SK-N-SH (cell line): ENCODE measurements at regions not wholly inside any gene's neighbourhood (a gene's known extent, or its start where the extent isn't known, plus 50 kb on each side); places are given as distances from the start of the nearest gene placed in this dataset.

Source experiments
- CTCF ChIA-PET: fragments of 300-600, 350-600 bp; formaldehyde crosslinking; extraction: SDS; loops from one replicate; lab custom pipeline; 2021; lab: Yijun Ruan, JAX
- POLR2A ChIA-PET: fragments of 350-600 bp; sonication (Branson Sonifier 250); formaldehyde crosslinking; extraction: SDS; loops from one replicate; lab custom pipeline; 2020; ENCODE audit warnings: antibody characterized with exemption, inconsistent platforms; lab: Yijun Ruan, JAX
- DNase-seq: peaks from one replicate; pipeline ENCODE4 v3.0.0; 2012
- H2AFZ ChIP-seq: fragments of 200-600 bp; sonication (generic); 2 replicates; pipeline ENCODE4 v1.8.1; 2016; ENCODE audit warnings: antibody characterized with exemption, mild to moderate bottlenecking, low read depth
- H3F3A ChIP-seq: fragments of 200-600 bp; sonication (generic); replicated peaks from 2 replicates; pipeline ENCODE3; 2016; ENCODE audit warnings: antibody characterized with exemption, mild to moderate bottlenecking; ENCODE audit not compliant: insufficient read depth
- H3K27ac ChIP-seq, 2 experiments: fragments of 200-500 bp in 1 of 2; fragments of 200-600 bp in 1 of 2; sonication (Bioruptor generic) in 1 of 2; sonication (generic), shearing (Covaris generic) in 1 of 2; 2 replicates each; pipeline versions ENCODE4 v1.5.1 to v1.6.1; 2014 to 2016; ENCODE audit warnings: low read depth in 2 of 2, inconsistent platforms in 1 of 2, low read length in 1 of 2, mild to moderate bottlenecking in 1 of 2, mixed read lengths in 1 of 2
- H3K27me3 ChIP-seq: fragments of 200-600 bp; sonication (generic), shearing (Covaris generic); 2 replicates; pipeline ENCODE4 v1.6.1; 2016; ENCODE audit warnings: mixed run types; ENCODE audit not compliant: insufficient read depth
- H3K36me3 ChIP-seq, 2 experiments: fragments of 200-500 bp in 1 of 2; fragments of 200-600 bp in 1 of 2; sonication (Bioruptor generic) in 1 of 2; sonication (generic) in 1 of 2; replicated peaks in 1 of 2; 2 replicates each; pipeline versions ENCODE3 to v1.5.1; 2014 to 2016; ENCODE audit warnings: low read length in 1 of 2, mild to moderate bottlenecking in 1 of 2; ENCODE audit not compliant: insufficient read depth in 2 of 2, control insufficient read depth in 1 of 2
- H3K4me1 ChIP-seq, 2 experiments: fragments of 200-500 bp in 1 of 2; fragments of 200-600 bp in 1 of 2; sonication (Bioruptor generic) in 1 of 2; sonication (generic), shearing (Covaris generic) in 1 of 2; 2 replicates each; pipeline versions ENCODE4 v1.5.1 to v1.6.1; 2014 to 2016; ENCODE audit warnings: low read depth in 1 of 2, low read length in 1 of 2, mixed run types in 1 of 2; ENCODE audit not compliant: insufficient read depth in 2 of 2, control insufficient read depth in 1 of 2
- H3K4me2 ChIP-seq: fragments of 200-600 bp; sonication (generic), shearing (Covaris generic); 2 replicates; pipeline ENCODE4 v1.6.1; 2017; ENCODE audit warnings: mixed run types
- H3K4me3 ChIP-seq, 2 experiments: fragments of 200-500 bp in 1 of 2; fragments of 200-600 bp in 1 of 2; sonication (Bioruptor generic) in 1 of 2; sonication (generic), shearing (Covaris generic) in 1 of 2; 2 replicates each; pipeline versions ENCODE4 v1.5.1 to v1.8.1; 2014 to 2016; ENCODE audit warnings: low read depth in 2 of 2, inconsistent platforms in 1 of 2, low read length in 1 of 2, mild to moderate bottlenecking in 1 of 2, mixed read lengths in 1 of 2, moderate library complexity in 1 of 2
- H3K79me2 ChIP-seq: fragments of 200-600 bp; sonication (generic); 2 replicates; pipeline ENCODE4 v1.8.1; 2017; ENCODE audit warnings: mild to moderate bottlenecking; ENCODE audit not compliant: insufficient read depth
- H3K9ac ChIP-seq: fragments of 200-600 bp; sonication (generic); 2 replicates; pipeline ENCODE4 v1.6.1; 2017; ENCODE audit warnings: mixed run types
- H3K9me2 ChIP-seq: fragments of 200-600 bp; sonication (generic); 2 replicates; pipeline ENCODE4 v1.6.1; 2017; ENCODE audit warnings: mixed run types
- H3K9me3 ChIP-seq: fragments of 200-600 bp; sonication (generic); 2 replicates; pipeline ENCODE4 v1.6.1; 2017; ENCODE audit warnings: mixed run types, mild to moderate bottlenecking, moderate library complexity
- H4K20me1 ChIP-seq: fragments of 200-600 bp; sonication (generic); 2 replicates; pipeline ENCODE4 v1.6.1; 2017; ENCODE audit warnings: mild to moderate bottlenecking, mixed run types; ENCODE audit not compliant: insufficient read depth
- CHD2 ChIP-seq: fragments of 150-350 bp; IDR thresholded peaks from 2 replicates; pipeline ENCODE4 v1.6.1; 2018; ENCODE audit warnings: low read length; ENCODE audit not compliant: partially characterized antibody
- ELF1 ChIP-seq: IDR thresholded peaks from 2 replicates; pipeline ENCODE4 v1.4.0; 2012
- FOSL2 ChIP-seq: IDR thresholded peaks from 2 replicates; pipeline ENCODE4 v1.4.0; 2012; ENCODE audit warnings: low read depth, mild to moderate bottlenecking, moderate library complexity, borderline replicate concordance
- FOXM1 ChIP-seq: IDR thresholded peaks from 2 replicates; pipeline ENCODE4 v1.4.0; 2012; ENCODE audit warnings: low read depth, mild to moderate bottlenecking
- GATA2 ChIP-seq: sonication (generic); formaldehyde crosslinking; IDR thresholded peaks from 2 replicates; pipeline ENCODE4 v1.5.0; 2020; ENCODE audit warnings: mild to moderate bottlenecking, missing genetic modification reagents
- JUND ChIP-seq: IDR thresholded peaks from 2 replicates; pipeline ENCODE4 v1.4.0; 2012
- MEF2A ChIP-seq: IDR thresholded peaks from 2 replicates; pipeline ENCODE4 v1.4.0; 2012; ENCODE audit warnings: low read depth, borderline replicate concordance
- NFIC ChIP-seq: IDR thresholded peaks from 2 replicates; pipeline ENCODE4 v1.4.0; 2012; ENCODE audit warnings: borderline replicate concordance
- NRF1 ChIP-seq: IDR thresholded peaks from 2 replicates; pipeline ENCODE4 v1.6.1; 2012; ENCODE audit warnings: low read depth, mild to moderate bottlenecking, low read length
- RFX5 ChIP-seq: IDR thresholded peaks from 2 replicates; pipeline ENCODE4 v1.6.1; 2012; ENCODE audit warnings: mild to moderate bottlenecking, improper control_type of control experiment, low read length
- TCF12 ChIP-seq: IDR thresholded peaks from 2 replicates; pipeline ENCODE4 v1.4.0; 2012
- TEAD4 ChIP-seq: IDR thresholded peaks from 2 replicates; pipeline ENCODE4 v1.4.0; 2012; ENCODE audit warnings: mild to moderate bottlenecking, borderline replicate concordance; ENCODE audit not compliant: insufficient read depth
- YY1 ChIP-seq: IDR thresholded peaks from 2 replicates; pipeline ENCODE4 v1.4.0; 2012; ENCODE audit warnings: low read depth, mild to moderate bottlenecking
- WGBS: methylation state at CpG from one replicate; pipeline ENCODE4 v1.1.6; 2017; ENCODE audit warnings: low lambda C conversion rate; 5-methylcytosine and 5-hydroxymethylcytosine counted together
- TF ChIP-seq, protein P1 (sequence below): fragments of 200-600 bp; sonication (generic); IDR thresholded peaks from 2 replicates; pipeline ENCODE4 v1.6.1; 2017; ENCODE audit warnings: antibody characterized with exemption, mild to moderate bottlenecking, moderate library complexity
- TF ChIP-seq, protein P2 (sequence below): IDR thresholded peaks from 2 replicates; pipeline ENCODE4 v1.4.0; 2012; ENCODE audit warnings: low read depth, borderline replicate concordance
- TF ChIP-seq, protein P3 (sequence below): IDR thresholded peaks from 2 replicates; pipeline ENCODE4 v1.4.0; 2012; ENCODE audit warnings: low read depth
- TF ChIP-seq, protein P4 (sequence below): IDR thresholded peaks from 2 replicates; pipeline ENCODE4; 2012
- TF ChIP-seq, protein P5 (sequence below): fragments of 150-350 bp; IDR thresholded peaks from 2 replicates; pipeline ENCODE4 v1.6.1; 2016; ENCODE audit warnings: mild to moderate bottlenecking, low read depth, low read length
- TF ChIP-seq, protein P6 (sequence below): IDR thresholded peaks from 2 replicates; pipeline ENCODE4 v1.4.0; 2012; ENCODE audit warnings: low read depth, borderline replicate concordance
- TF ChIP-seq, protein P7 (sequence below): fragments of 150-350 bp; IDR thresholded peaks from 2 replicates; pipeline ENCODE4 v1.6.1; 2017; ENCODE audit warnings: antibody characterized with exemption, low read length, low read depth, borderline replicate concordance

DNA sequence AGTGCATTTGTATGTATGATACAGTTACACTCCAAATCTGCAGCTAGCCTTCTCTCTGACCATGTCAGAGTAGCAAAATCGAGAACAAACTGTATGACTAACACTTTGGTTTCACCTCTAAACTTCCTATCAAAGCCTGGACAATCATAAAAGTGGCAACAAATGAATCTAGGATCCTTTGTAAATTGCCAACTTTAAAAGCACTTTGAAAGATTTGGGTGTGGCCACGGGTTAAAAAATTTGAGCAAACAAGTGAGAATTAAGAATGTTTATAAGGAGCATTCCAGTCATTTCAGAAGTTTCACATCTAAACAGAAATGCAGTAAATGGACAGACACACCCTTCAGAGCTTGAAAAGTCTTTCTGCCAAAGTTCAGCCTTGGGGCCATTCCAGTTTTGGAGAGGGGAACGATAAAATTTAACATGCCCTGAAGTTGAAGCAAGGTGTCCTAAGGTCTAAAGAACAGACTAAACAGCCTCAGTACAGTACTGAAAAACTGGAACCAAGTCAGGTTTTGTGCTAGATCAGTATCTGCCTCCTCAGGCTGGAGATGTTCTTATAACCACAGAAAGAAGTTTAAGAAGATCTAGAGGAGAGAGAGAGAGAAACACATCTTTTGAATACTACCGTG, 181.9 kb upstream of the BDNF start:
- Histone ChIP-seq H2AFZ (no peak overlapping the region), H3K79me2 (no peaks in the 10 kb centered on the region), H3K27ac (no peak overlapping the region), H3K27me3 (no peaks in the 10 kb centered on the region), H3K4me3 (no peak overlapping the region), H4K20me1 (no peaks in the 10 kb centered on the region), H3K9me3 (no peaks in the 10 kb centered on the region), H3K9ac (no peak overlapping the region), H3K4me1 (no peaks in the 10 kb centered on the region; a peak in 1 of 4 replicates), H3K36me3 (no peaks in the 10 kb centered on the region), H3K4me2 (no peak overlapping the region), H3K9me2 (no peaks in the 10 kb centered on the region), H3F3A (no peaks in the 10 kb centered on the region)
- WGBS, result 36% methylated on average over 4 of the region's 4 CpGs
- ChIA-PET CTCF (interaction anchor here (0.9 kb wide), 2 partner anchors 10 to 855 kb away, joined by 3 to 4 read pairs; no protein-coding TSS in a partner anchor), POLR2A (no interaction called here)
- DNase-seq, result no peak
- TF ChIP-seq, protein P1, sequence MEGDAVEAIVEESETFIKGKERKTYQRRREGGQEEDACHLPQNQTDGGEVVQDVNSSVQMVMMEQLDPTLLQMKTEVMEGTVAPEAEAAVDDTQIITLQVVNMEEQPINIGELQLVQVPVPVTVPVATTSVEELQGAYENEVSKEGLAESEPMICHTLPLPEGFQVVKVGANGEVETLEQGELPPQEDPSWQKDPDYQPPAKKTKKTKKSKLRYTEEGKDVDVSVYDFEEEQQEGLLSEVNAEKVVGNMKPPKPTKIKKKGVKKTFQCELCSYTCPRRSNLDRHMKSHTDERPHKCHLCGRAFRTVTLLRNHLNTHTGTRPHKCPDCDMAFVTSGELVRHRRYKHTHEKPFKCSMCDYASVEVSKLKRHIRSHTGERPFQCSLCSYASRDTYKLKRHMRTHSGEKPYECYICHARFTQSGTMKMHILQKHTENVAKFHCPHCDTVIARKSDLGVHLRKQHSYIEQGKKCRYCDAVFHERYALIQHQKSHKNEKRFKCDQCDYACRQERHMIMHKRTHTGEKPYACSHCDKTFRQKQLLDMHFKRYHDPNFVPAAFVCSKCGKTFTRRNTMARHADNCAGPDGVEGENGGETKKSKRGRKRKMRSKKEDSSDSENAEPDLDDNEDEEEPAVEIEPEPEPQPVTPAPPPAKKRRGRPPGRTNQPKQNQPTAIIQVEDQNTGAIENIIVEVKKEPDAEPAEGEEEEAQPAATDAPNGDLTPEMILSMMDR, result no peak
- no peak for TF ChIP-seq TCF12
- TF ChIP-seq GATA2 (CRISPR knock-in tag), result no peak
- TF ChIP-seq, protein P2, sequence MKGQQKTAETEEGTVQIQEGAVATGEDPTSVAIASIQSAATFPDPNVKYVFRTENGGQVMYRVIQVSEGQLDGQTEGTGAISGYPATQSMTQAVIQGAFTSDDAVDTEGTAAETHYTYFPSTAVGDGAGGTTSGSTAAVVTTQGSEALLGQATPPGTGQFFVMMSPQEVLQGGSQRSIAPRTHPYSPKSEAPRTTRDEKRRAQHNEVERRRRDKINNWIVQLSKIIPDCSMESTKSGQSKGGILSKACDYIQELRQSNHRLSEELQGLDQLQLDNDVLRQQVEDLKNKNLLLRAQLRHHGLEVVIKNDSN, result no peak
- TF ChIP-seq ELF1, result no peak
- TF ChIP-seq NRF1, result no peak
- no peak for TF ChIP-seq MEF2A
- TF ChIP-seq TEAD4, result no peak
- no peak for TF ChIP-seq FOSL2
- no peak for TF ChIP-seq RFX5
- no peak for TF ChIP-seq YY1
- TF ChIP-seq JUND, result no peak
- TF ChIP-seq, protein P3, sequence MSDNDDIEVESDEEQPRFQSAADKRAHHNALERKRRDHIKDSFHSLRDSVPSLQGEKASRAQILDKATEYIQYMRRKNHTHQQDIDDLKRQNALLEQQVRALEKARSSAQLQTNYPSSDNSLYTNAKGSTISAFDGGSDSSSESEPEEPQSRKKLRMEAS, result no peak
- TF ChIP-seq, protein P4, sequence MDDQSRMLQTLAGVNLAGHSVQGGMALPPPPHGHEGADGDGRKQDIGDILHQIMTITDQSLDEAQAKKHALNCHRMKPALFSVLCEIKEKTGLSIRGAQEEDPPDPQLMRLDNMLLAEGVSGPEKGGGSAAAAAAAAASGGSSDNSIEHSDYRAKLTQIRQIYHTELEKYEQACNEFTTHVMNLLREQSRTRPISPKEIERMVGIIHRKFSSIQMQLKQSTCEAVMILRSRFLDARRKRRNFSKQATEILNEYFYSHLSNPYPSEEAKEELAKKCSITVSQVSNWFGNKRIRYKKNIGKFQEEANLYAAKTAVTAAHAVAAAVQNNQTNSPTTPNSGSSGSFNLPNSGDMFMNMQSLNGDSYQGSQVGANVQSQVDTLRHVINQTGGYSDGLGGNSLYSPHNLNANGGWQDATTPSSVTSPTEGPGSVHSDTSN, result no peak
- TF ChIP-seq NFIC, result no peak
- TF ChIP-seq FOXM1, result no peak
- TF ChIP-seq, protein P5, sequence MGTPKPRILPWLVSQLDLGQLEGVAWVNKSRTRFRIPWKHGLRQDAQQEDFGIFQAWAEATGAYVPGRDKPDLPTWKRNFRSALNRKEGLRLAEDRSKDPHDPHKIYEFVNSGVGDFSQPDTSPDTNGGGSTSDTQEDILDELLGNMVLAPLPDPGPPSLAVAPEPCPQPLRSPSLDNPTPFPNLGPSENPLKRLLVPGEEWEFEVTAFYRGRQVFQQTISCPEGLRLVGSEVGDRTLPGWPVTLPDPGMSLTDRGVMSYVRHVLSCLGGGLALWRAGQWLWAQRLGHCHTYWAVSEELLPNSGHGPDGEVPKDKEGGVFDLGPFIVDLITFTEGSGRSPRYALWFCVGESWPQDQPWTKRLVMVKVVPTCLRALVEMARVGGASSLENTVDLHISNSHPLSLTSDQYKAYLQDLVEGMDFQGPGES, result no peak
- TF ChIP-seq CHD2, result no peak
- TF ChIP-seq, protein P6, sequence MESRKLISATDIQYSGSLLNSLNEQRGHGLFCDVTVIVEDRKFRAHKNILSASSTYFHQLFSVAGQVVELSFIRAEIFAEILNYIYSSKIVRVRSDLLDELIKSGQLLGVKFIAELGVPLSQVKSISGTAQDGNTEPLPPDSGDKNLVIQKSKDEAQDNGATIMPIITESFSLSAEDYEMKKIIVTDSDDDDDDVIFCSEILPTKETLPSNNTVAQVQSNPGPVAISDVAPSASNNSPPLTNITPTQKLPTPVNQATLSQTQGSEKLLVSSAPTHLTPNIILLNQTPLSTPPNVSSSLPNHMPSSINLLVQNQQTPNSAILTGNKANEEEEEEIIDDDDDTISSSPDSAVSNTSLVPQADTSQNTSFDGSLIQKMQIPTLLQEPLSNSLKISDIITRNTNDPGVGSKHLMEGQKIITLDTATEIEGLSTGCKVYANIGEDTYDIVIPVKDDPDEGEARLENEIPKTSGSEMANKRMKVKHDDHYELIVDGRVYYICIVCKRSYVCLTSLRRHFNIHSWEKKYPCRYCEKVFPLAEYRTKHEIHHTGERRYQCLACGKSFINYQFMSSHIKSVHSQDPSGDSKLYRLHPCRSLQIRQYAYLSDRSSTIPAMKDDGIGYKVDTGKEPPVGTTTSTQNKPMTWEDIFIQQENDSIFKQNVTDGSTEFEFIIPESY, result no peak
- TF ChIP-seq, protein P7, sequence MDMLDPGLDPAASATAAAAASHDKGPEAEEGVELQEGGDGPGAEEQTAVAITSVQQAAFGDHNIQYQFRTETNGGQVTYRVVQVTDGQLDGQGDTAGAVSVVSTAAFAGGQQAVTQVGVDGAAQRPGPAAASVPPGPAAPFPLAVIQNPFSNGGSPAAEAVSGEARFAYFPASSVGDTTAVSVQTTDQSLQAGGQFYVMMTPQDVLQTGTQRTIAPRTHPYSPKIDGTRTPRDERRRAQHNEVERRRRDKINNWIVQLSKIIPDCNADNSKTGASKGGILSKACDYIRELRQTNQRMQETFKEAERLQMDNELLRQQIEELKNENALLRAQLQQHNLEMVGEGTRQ, result no peak
